ENCODE measurements at regions not wholly inside any gene's neighbourhood (a gene's known extent, or its start where the extent isn't known, plus 50 kb on each side); places are given as distances from the start of the nearest gene placed in this dataset.

GRCh38 chr1:191675856-191676783, 482.1 kb upstream of the RGS18 start:
- peaks cover 8% of the 10 kb centered on the region for H3K9me3 ChIP-seq (replicated peaks)
- H3K4me1 ChIP-seq, result no peaks in the 10 kb centered on the region
- TF ChIP-seq CTCF (IDR thresholded peaks at IDR 0.05; ENCODE audit: borderline replicate concordance), result no peak
- H3K4me3 ChIP-seq, result no peak overlapping the region
- no peak for DNase-seq
- H3K27me3 ChIP-seq (ENCODE audit: low read depth), result no peaks in the 10 kb centered on the region
- H3K27ac ChIP-seq (replicated peaks), result no peak overlapping the region
- no peaks in the 10 kb centered on the region for H3K36me3 ChIP-seq
- intact Hi-C loops (cut with micrococcal nuclease), result no loop called here

GRCh38 chr1:191685669-191686068, 472.6 kb upstream of the RGS18 start:
- Histone ChIP-seq H3K9me3 (replicated peaks) (peaks cover 16% of the 10 kb centered on the region), H3K27me3 (ENCODE audit: low read depth) (no peaks in the 10 kb centered on the region), H3K36me3 (no peaks in the 10 kb centered on the region), H3K4me3 (no peak overlapping the region), H3K27ac (replicated peaks) (no peak overlapping the region), H3K4me1 (no peaks in the 10 kb centered on the region)
- no peak for DNase-seq
- intact Hi-C loops (cut with micrococcal nuclease), result no loop called here
- TF ChIP-seq CTCF (IDR thresholded peaks at IDR 0.05; ENCODE audit: borderline replicate concordance), result no peak

GRCh38 chr1:191687721-191688120, 470.5 kb upstream of the RGS18 start:
- no peak for DNase-seq
- Histone ChIP-seq H3K27me3 (ENCODE audit: low read depth) (no peaks in the 10 kb centered on the region), H3K4me3 (no peak overlapping the region), H3K4me1 (no peaks in the 10 kb centered on the region), H3K9me3 (replicated peaks) (peaks cover 5% of the 10 kb centered on the region), H3K36me3 (no peaks in the 10 kb centered on the region), H3K27ac (replicated peaks) (no peak overlapping the region)
- no peak for TF ChIP-seq CTCF (IDR thresholded peaks at IDR 0.05; ENCODE audit: borderline replicate concordance)
- intact Hi-C loops (cut with micrococcal nuclease), result no loop called here

- Histone ChIP-seq H3K27me3 (ENCODE audit: low read depth) (no peaks in the 10 kb centered on the region), H3K36me3 (no peaks in the 10 kb centered on the region), H3K27ac (replicated peaks) (no peak overlapping the region), H3K9me3 (replicated peaks) (peaks cover 12% of the 10 kb centered on the region), H3K4me1 (no peaks in the 10 kb centered on the region), H3K4me3 (no peak overlapping the region)
- no peak for DNase-seq
- intact Hi-C loops (cut with micrococcal nuclease), result no loop called here
- no peak for TF ChIP-seq CTCF (IDR thresholded peaks at IDR 0.05; ENCODE audit: borderline replicate concordance)
Measured at GRCh38 chr1:191690931-191691330, 467.3 kb upstream of the RGS18 start.

GRCh38 chr1:191693797-191694196, 464.5 kb upstream of the RGS18 start:
- no peak for TF ChIP-seq CTCF (IDR thresholded peaks at IDR 0.05; ENCODE audit: borderline replicate concordance)
- no peak overlapping the region for H3K27ac ChIP-seq (replicated peaks)
- H3K36me3 ChIP-seq, result no peaks in the 10 kb centered on the region
- intact Hi-C loops (cut with micrococcal nuclease), result no loop called here
- no peak overlapping the region for H3K4me3 ChIP-seq
- no peaks in the 10 kb centered on the region for H3K27me3 ChIP-seq (ENCODE audit: low read depth)
- peaks cover 12% of the 10 kb centered on the region for H3K9me3 ChIP-seq (replicated peaks)
- H3K4me1 ChIP-seq, result no peaks in the 10 kb centered on the region
- DNase-seq, result no peak

Measured in left ventricle myocardium inferior (tissue), 1 donor.